ENCODE measurements at regions not wholly inside any gene's neighbourhood (a gene's known extent, or its start where the extent isn't known, plus 50 kb on each side); places are given as distances from the start of the nearest gene placed in this dataset.

DNA sequence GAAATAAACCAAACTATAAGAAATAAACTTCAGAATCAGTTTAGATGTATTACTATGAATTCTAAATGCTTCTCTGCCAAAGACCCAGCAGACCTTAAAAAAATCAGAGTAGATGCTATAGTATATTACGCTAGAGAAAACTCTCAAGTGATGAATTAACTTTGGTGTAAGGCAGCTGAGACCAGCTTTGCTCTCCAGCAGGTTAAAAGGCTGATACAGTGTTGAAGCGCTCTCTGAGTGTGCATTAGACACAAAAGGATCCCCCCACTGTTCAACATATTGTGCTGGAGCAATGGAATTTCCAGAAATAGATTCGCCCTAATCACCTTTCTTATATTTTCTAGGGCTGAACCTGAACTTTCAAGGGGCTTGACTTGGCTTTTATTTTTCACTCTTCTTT is 190.0 kb downstream of the EFHB start:
- H3K27ac ChIP-seq (ENCODE audit: low read length): no peak overlapping the region

DNA sequence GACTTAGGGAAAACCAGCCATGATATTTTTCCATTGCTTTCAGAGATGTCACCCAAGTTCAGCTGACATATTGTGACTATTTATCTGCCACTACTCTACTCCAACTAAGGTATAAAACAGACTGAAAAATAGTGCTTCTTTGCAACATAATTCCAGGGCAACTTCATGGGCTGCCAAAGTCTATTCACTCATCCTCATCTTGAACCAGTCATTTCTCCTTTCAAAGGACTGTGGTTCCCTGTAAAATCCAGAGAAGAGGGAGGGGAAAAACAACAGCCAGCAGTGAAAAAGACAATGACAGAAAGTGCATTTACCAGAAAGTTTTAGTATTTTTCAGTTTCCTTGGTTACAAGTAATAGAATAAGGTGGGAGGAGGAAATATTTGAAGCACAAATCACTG is 191.1 kb downstream of the EFHB start:
- DNase-seq: no peak
- H3K27ac ChIP-seq (ENCODE audit: low read length): no peak overlapping the region
- no peak overlapping the region for H3K4me2 ChIP-seq (ENCODE audit: low read depth, low read length, poor library complexity, severe bottlenecking)
- no peaks in the 10 kb centered on the region for H3K4me1 ChIP-seq (ENCODE audit: low read length)
- no peaks in the 10 kb centered on the region for H3K36me3 ChIP-seq (ENCODE audit: insufficient read depth, low read length)
- no peaks in the 10 kb centered on the region for H3K9me3 ChIP-seq (ENCODE audit: low read length)
- H3K27me3 ChIP-seq (ENCODE audit: low read length): no peaks in the 10 kb centered on the region
- H4K20me1 ChIP-seq (ENCODE audit: insufficient read depth, low read depth, low read length): no peaks in the 10 kb centered on the region
- H2AFZ ChIP-seq (ENCODE audit: low read length): no peak overlapping the region
- H3K9me2 ChIP-seq (replicated peaks; ENCODE audit: insufficient read depth, low read length): no peaks in the 10 kb centered on the region
- no peak overlapping the region for H3K9ac ChIP-seq (ENCODE audit: low read length)
- no peaks in the 10 kb centered on the region for H3K79me2 ChIP-seq (ENCODE audit: low read length)
- no peak overlapping the region for H3K4me3 ChIP-seq (ENCODE audit: low read length)

More for the DNA sequence above, 190.0 kb downstream of the EFHB start:
- no peak for DNase-seq
- no peaks in the 10 kb centered on the region for H3K9me3 ChIP-seq (ENCODE audit: low read length)
- no peak overlapping the region for H2AFZ ChIP-seq (ENCODE audit: low read length)
- H3K9me2 ChIP-seq (replicated peaks; ENCODE audit: insufficient read depth, low read length): no peaks in the 10 kb centered on the region
- H3K27me3 ChIP-seq (ENCODE audit: low read length): no peaks in the 10 kb centered on the region
- H3K36me3 ChIP-seq (ENCODE audit: insufficient read depth, low read length): no peaks in the 10 kb centered on the region
- no peaks in the 10 kb centered on the region for H3K79me2 ChIP-seq (ENCODE audit: low read length)
- H4K20me1 ChIP-seq (ENCODE audit: insufficient read depth, low read depth, low read length): no peaks in the 10 kb centered on the region
- no peak overlapping the region for H3K9ac ChIP-seq (ENCODE audit: low read length)
- no peaks in the 10 kb centered on the region for H3K4me1 ChIP-seq (ENCODE audit: low read length)
- no peak overlapping the region for H3K4me2 ChIP-seq (ENCODE audit: low read depth, low read length, poor library complexity, severe bottlenecking)
- no peak overlapping the region for H3K4me3 ChIP-seq (ENCODE audit: low read length)

DNA sequence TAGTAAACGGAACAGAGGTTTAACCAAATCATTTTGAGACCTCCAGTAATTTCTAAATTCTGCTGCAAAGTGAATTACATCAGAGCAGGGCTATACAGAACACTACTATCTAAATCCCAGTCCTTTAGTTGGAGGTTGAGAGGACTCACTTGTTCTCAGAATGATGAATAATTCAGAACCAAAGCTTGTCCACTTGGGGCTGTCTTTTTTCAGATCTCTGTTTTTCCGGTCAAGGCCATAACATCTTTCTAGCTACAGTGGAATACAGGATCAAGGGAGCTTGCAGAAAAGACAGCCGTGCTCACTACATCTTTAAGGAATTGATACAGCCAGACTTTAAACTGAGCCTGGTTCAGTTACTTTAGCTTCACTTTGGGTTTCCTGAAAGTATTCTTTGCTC is 194.5 kb downstream of the EFHB start:
- Histone ChIP-seq H3K36me3 (ENCODE audit: insufficient read depth, low read length) (no peaks in the 10 kb centered on the region), H3K4me2 (ENCODE audit: low read depth, low read length, poor library complexity, severe bottlenecking) (no peak overlapping the region), H3K79me2 (ENCODE audit: low read length) (no peaks in the 10 kb centered on the region), H3K27me3 (ENCODE audit: low read length) (no peaks in the 10 kb centered on the region), H3K9me3 (ENCODE audit: low read length) (no peaks in the 10 kb centered on the region), H3K27ac (ENCODE audit: low read length) (no peak overlapping the region), H4K20me1 (ENCODE audit: insufficient read depth, low read depth, low read length) (no peaks in the 10 kb centered on the region), H3K9me2 (replicated peaks; ENCODE audit: insufficient read depth, low read length) (no peaks in the 10 kb centered on the region), H3K9ac (ENCODE audit: low read length) (no peak overlapping the region), H3K4me3 (ENCODE audit: low read length) (no peak overlapping the region), H2AFZ (ENCODE audit: low read length) (no peak overlapping the region), H3K4me1 (ENCODE audit: low read length) (no peaks in the 10 kb centered on the region)
- DNase-seq: no peak

DNA sequence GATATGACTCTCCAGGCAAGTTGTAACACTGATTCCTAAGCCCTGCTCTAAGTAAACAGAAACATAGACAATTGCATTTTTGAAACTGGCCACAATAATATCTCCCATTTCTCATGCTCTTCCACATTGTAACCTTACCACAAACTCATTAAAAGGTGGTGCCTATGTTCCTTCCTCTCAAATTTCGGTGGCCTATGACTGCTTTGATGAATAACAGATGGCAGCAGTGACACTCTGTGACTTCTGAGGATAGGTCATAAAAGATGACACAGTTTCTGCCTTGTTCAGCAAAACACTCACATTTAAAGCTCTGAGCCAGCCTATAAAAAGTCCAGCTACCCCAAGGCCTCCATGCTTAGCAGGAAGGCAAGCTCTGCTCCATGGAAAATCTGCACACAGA is 195.2 kb downstream of the EFHB start:
- no peaks in the 10 kb centered on the region for H3K36me3 ChIP-seq (ENCODE audit: insufficient read depth, low read length)
- no peak overlapping the region for H3K9ac ChIP-seq (ENCODE audit: low read length)
- H3K9me3 ChIP-seq (ENCODE audit: low read length): no peaks in the 10 kb centered on the region
- H3K4me1 ChIP-seq (ENCODE audit: low read length): no peaks in the 10 kb centered on the region
- H3K4me3 ChIP-seq (ENCODE audit: low read length): no peak overlapping the region
- no peaks in the 10 kb centered on the region for H4K20me1 ChIP-seq (ENCODE audit: insufficient read depth, low read depth, low read length)
- no peaks in the 10 kb centered on the region for H3K79me2 ChIP-seq (ENCODE audit: low read length)
- H3K27me3 ChIP-seq (ENCODE audit: low read length): no peaks in the 10 kb centered on the region
- no peak overlapping the region for H3K27ac ChIP-seq (ENCODE audit: low read length)
- no peak overlapping the region for H3K4me2 ChIP-seq (ENCODE audit: low read depth, low read length, poor library complexity, severe bottlenecking)
- no peak for DNase-seq
- no peaks in the 10 kb centered on the region for H3K9me2 ChIP-seq (replicated peaks; ENCODE audit: insufficient read depth, low read length)
- H2AFZ ChIP-seq (ENCODE audit: low read length): no peak overlapping the region

DNA sequence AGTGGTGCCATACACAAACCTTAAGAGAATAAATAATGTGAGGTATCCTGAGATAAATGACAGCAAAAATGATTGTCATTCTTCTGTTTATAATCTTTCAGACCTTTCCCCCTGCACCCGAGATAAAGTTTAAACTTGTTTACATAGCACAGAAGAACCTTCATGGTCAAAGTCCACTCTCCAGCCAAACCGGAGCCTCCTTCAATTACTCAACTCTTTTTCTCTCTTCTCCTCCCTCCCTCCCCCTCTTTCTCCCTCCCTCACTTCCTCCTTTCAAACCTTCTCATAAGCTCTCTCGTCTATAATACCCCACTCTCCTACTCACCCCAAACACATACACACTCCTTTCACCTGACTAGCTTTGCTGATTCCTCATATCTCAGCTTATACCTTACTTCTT is 198.9 kb downstream of the EFHB start:
- H3K9me3 ChIP-seq (ENCODE audit: low read length): no peaks in the 10 kb centered on the region
- H3K4me1 ChIP-seq (ENCODE audit: low read length): no peaks in the 10 kb centered on the region
- no peak for DNase-seq
- no peaks in the 10 kb centered on the region for H4K20me1 ChIP-seq (ENCODE audit: insufficient read depth, low read depth, low read length)
- H3K27ac ChIP-seq (ENCODE audit: low read length): no peak overlapping the region
- H3K4me2 ChIP-seq (ENCODE audit: low read depth, low read length, poor library complexity, severe bottlenecking): no peak overlapping the region
- no peak overlapping the region for H3K9ac ChIP-seq (ENCODE audit: low read length)
- H3K79me2 ChIP-seq (ENCODE audit: low read length): no peaks in the 10 kb centered on the region
- no peaks in the 10 kb centered on the region for H3K9me2 ChIP-seq (replicated peaks; ENCODE audit: insufficient read depth, low read length)
- H2AFZ ChIP-seq (ENCODE audit: low read length): no peak overlapping the region
- H3K4me3 ChIP-seq (ENCODE audit: low read length): no peak overlapping the region
- H3K27me3 ChIP-seq (ENCODE audit: low read length): no peaks in the 10 kb centered on the region
- H3K36me3 ChIP-seq (ENCODE audit: insufficient read depth, low read length): no peaks in the 10 kb centered on the region

DNA sequence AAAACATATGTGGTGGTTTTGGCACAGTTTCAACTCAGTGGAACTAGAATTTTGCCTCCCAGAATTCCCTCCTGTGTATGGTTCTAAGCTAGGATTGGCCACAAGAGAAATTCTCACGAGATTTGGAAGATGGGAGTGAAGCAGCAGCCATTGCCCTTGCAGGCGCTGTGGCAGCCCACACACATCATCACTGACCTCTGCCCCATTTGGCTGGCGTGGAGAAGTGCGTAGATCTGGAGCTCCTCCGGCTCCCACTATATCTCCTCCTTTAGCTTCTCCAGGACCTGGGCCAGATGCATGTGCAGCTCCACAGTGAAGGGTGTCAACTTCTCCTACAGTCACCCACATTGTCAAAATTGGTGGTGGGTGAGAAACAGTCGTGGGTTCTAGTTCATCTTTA is 199.6 kb downstream of the EFHB start:
- H3K27me3 ChIP-seq (ENCODE audit: low read length): no peaks in the 10 kb centered on the region
- DNase-seq: no peak
- H3K4me1 ChIP-seq (ENCODE audit: low read length): no peaks in the 10 kb centered on the region
- H3K27ac ChIP-seq (ENCODE audit: low read length): no peak overlapping the region
- H3K36me3 ChIP-seq (ENCODE audit: insufficient read depth, low read length): no peaks in the 10 kb centered on the region
- H3K4me3 ChIP-seq (ENCODE audit: low read length): no peak overlapping the region
- H3K9ac ChIP-seq (ENCODE audit: low read length): no peak overlapping the region
- H4K20me1 ChIP-seq (ENCODE audit: insufficient read depth, low read depth, low read length): no peaks in the 10 kb centered on the region
- H3K4me2 ChIP-seq (ENCODE audit: low read depth, low read length, poor library complexity, severe bottlenecking): no peak overlapping the region
- no peaks in the 10 kb centered on the region for H3K79me2 ChIP-seq (ENCODE audit: low read length)
- no peaks in the 10 kb centered on the region for H3K9me2 ChIP-seq (replicated peaks; ENCODE audit: insufficient read depth, low read length)
- H2AFZ ChIP-seq (ENCODE audit: low read length): no peak overlapping the region
- no peaks in the 10 kb centered on the region for H3K9me3 ChIP-seq (ENCODE audit: low read length)

DNA sequence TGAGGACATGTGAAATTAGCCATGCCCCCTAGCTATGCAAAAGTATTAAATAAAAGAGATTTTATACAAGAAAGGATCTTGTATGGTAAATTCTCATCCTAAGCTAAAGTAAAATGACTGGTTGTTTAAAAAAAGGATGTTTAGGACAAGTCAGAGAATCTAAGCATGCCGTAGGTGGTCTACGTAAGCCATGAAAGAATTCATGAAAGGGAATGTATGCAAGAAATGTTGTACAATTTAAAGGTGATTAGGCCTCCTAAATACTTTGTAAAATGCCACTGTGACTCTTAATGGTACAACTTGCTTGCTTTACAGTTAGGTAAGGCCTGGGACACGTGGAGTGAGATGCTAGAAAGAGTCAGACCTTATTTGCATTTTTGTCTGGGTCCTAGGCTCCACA is 209.0 kb downstream of the EFHB start:
- no peak for DNase-seq
- Histone ChIP-seq H3K9me3 (ENCODE audit: low read length) (peaks cover 2% of the 10 kb centered on the region; the same call in 1 of the 2 replicates), H3K4me2 (ENCODE audit: low read depth, low read length, poor library complexity, severe bottlenecking) (no peak overlapping the region), H2AFZ (ENCODE audit: low read length) (no peak overlapping the region), H3K4me1 (ENCODE audit: low read length) (no peaks in the 10 kb centered on the region), H3K79me2 (ENCODE audit: low read length) (no peaks in the 10 kb centered on the region), H3K9ac (ENCODE audit: low read length) (no peak overlapping the region), H3K4me3 (ENCODE audit: low read length) (no peak overlapping the region), H3K27ac (ENCODE audit: low read length) (no peak overlapping the region), H3K36me3 (ENCODE audit: insufficient read depth, low read length) (no peaks in the 10 kb centered on the region), H3K9me2 (replicated peaks; ENCODE audit: insufficient read depth, low read length) (no peaks in the 10 kb centered on the region), H4K20me1 (ENCODE audit: insufficient read depth, low read depth, low read length) (no peaks in the 10 kb centered on the region), H3K27me3 (ENCODE audit: low read length) (no peaks in the 10 kb centered on the region)

DNA sequence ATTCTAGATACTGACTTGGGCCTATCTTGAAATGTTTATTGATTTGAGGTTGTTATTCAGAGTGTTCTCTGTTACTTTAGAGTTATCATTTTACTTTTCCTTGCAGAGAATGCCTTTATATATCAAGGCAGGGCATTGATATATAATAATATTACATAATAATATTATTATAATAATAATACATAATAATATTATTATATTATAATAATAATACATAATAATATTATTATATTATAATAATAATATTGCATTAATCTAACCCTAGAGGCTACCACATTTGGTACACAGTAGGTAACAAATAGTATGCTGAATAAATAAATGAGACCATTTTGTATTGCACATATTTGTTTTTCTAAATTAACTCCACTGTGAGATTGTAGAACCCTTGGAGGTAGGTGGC is 216.3 kb downstream of the EFHB start:
- H3K9me2 ChIP-seq (replicated peaks; ENCODE audit: insufficient read depth, low read length): peaks cover 7% of the 10 kb centered on the region; the same call in 1 of the 2 replicates
- no peaks in the 10 kb centered on the region for H3K9me3 ChIP-seq (ENCODE audit: low read length)
- H3K79me2 ChIP-seq (ENCODE audit: low read length): no peaks in the 10 kb centered on the region
- DNase-seq: no peak
- no peak overlapping the region for H3K9ac ChIP-seq (ENCODE audit: low read length)
- no peaks in the 10 kb centered on the region for H4K20me1 ChIP-seq (ENCODE audit: insufficient read depth, low read depth, low read length)
- H3K4me2 ChIP-seq (ENCODE audit: low read depth, low read length, poor library complexity, severe bottlenecking): no peak overlapping the region
- H3K27ac ChIP-seq (ENCODE audit: low read length): no peak overlapping the region
- H3K27me3 ChIP-seq (ENCODE audit: low read length): no peaks in the 10 kb centered on the region
- no peak overlapping the region for H2AFZ ChIP-seq (ENCODE audit: low read length)
- no peak overlapping the region for H3K4me3 ChIP-seq (ENCODE audit: low read length)
- no peaks in the 10 kb centered on the region for H3K36me3 ChIP-seq (ENCODE audit: insufficient read depth, low read length)
- H3K4me1 ChIP-seq (ENCODE audit: low read length): no peaks in the 10 kb centered on the region

DNA sequence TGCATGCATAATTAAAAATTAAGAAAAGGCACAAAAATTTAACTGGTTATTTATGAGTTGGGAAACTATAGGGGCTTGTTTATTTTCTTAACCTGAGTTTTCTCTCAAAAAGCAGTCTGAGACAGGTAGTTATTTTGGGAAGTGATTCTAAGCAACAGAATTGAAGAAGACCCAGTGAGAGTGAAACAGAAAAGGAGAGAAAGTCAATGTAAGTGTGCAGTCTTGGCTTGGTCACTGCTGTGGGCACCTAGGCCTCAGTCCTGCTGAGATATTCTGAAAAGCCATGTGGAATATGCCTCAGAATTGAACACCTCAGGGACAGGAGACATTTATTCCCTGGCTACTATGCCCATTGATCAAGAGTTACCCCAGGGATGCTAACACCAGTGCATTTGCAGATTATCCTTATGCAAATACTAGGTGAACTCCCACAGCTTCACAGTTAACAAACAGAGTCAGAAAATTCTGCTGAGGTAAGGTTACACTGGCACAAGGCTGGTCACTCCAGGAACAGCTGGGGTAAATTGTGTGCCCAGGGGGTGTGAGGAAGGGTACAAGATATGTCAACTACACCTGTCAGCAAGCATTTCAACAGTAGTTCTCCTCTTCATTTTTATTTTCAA is 222.7 kb downstream of the EFHB start:
- Histone ChIP-seq H3K9me2 (replicated peaks; ENCODE audit: insufficient read depth, low read length) (peaks cover 7% of the 10 kb centered on the region; the same call in 1 of the 2 replicates), H3K4me2 (ENCODE audit: low read depth, low read length, poor library complexity, severe bottlenecking) (no peak overlapping the region), H3K4me3 (ENCODE audit: low read length) (no peak overlapping the region), H3K27me3 (ENCODE audit: low read length) (no peaks in the 10 kb centered on the region), H3K9me3 (ENCODE audit: low read length) (no peaks in the 10 kb centered on the region), H3K4me1 (ENCODE audit: low read length) (no peaks in the 10 kb centered on the region), H3K9ac (ENCODE audit: low read length) (no peak overlapping the region), H4K20me1 (ENCODE audit: insufficient read depth, low read depth, low read length) (no peaks in the 10 kb centered on the region), H2AFZ (ENCODE audit: low read length) (no peak overlapping the region), H3K36me3 (ENCODE audit: insufficient read depth, low read length) (no peaks in the 10 kb centered on the region), H3K79me2 (ENCODE audit: low read length) (no peaks in the 10 kb centered on the region), H3K27ac (ENCODE audit: low read length) (no peak overlapping the region)
- no peak for DNase-seq
